ENCODE measurements at regions not wholly inside any gene's neighbourhood (a gene's known extent, or its start where the extent isn't known, plus 50 kb on each side); places are given as distances from the start of the nearest gene placed in this dataset.

DNA sequence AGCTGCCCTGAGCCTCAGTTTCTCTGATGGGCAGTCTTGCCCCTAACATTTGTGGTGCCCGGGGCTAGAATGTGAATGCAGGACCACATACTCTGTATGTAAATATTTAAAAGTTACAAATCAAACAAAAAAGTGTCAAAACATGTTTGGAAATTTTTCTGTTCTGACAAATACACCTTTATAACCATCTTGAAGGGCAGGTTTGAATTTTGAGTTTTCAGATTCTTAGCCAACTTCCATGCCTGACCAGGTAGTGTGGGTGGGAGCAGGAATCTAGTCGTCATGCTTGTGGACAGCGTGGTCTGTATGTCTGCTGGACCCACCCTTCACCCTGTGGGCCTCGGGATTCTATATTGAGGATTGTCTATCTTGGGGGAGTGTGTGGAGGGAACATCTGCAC lies 325.1 kb downstream of the SOX4 start:
- no peak for TF ChIP-seq POLR2A (IDR thresholded peaks at IDR 0.05)
- TF ChIP-seq, protein P1, sequence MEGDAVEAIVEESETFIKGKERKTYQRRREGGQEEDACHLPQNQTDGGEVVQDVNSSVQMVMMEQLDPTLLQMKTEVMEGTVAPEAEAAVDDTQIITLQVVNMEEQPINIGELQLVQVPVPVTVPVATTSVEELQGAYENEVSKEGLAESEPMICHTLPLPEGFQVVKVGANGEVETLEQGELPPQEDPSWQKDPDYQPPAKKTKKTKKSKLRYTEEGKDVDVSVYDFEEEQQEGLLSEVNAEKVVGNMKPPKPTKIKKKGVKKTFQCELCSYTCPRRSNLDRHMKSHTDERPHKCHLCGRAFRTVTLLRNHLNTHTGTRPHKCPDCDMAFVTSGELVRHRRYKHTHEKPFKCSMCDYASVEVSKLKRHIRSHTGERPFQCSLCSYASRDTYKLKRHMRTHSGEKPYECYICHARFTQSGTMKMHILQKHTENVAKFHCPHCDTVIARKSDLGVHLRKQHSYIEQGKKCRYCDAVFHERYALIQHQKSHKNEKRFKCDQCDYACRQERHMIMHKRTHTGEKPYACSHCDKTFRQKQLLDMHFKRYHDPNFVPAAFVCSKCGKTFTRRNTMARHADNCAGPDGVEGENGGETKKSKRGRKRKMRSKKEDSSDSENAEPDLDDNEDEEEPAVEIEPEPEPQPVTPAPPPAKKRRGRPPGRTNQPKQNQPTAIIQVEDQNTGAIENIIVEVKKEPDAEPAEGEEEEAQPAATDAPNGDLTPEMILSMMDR (IDR thresholded peaks at IDR 0.05), result no peak

All from adrenal gland (tissue), 5 donors.